Stomach (tissue), 4 donors: ENCODE measurements at regions not wholly inside any gene's neighbourhood (a gene's known extent, or its start where the extent isn't known, plus 50 kb on each side); places are given as distances from the start of the nearest gene placed in this dataset.

Experiments
- POLR2A ChIP-seq, 4 donors: fragments of 450-650 bp; IDR thresholded peaks; one replicate each; pipeline ENCODE4 v1.6.1; 2016; ENCODE audit warnings: antibody characterized with exemption in 4 of 4, control low read depth in 2 of 4, mild to moderate bottlenecking in 1 of 4, moderate library complexity in 1 of 4
- TF ChIP-seq, protein P1 (sequence below), 7 experiments: fragments of 450-650 bp in 4 of 7; fragments of 200-600 bp in 3 of 7; sonication (generic) in 3 of 7; IDR thresholded peaks; one replicate each; pipeline ENCODE4 v1.5.1; 2016 to 2019; ENCODE audit warnings: antibody characterized with exemption in 7 of 7, control low read depth in 2 of 7, mild to moderate bottlenecking in 1 of 7

DNA sequence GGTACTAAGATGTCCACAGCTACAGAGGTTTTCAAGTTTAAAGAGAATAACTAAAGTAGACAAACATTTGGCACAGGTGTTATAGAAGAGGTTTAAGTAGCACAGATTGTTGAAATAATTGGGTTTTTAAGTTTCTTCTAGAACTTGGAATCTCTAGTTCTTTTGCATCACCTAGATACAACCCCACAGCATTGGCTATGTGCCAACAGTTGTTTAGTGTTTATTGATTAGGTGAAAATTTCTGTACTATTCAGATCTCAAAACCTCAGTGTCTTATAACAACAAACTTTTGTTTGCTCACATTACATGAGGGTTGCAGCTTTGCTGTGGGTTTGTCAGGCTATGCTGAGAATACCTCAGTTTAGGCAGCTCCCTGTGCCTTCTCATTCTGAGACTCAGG, 162.5 kb downstream of the TBX15 start:
- TF ChIP-seq, protein P1, sequence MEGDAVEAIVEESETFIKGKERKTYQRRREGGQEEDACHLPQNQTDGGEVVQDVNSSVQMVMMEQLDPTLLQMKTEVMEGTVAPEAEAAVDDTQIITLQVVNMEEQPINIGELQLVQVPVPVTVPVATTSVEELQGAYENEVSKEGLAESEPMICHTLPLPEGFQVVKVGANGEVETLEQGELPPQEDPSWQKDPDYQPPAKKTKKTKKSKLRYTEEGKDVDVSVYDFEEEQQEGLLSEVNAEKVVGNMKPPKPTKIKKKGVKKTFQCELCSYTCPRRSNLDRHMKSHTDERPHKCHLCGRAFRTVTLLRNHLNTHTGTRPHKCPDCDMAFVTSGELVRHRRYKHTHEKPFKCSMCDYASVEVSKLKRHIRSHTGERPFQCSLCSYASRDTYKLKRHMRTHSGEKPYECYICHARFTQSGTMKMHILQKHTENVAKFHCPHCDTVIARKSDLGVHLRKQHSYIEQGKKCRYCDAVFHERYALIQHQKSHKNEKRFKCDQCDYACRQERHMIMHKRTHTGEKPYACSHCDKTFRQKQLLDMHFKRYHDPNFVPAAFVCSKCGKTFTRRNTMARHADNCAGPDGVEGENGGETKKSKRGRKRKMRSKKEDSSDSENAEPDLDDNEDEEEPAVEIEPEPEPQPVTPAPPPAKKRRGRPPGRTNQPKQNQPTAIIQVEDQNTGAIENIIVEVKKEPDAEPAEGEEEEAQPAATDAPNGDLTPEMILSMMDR (IDR thresholded peaks at IDR 0.05) = no peak
- no peak for TF ChIP-seq POLR2A (IDR thresholded peaks at IDR 0.05)
